HG03521 (cell line): ENCODE measurements at regions not wholly inside any gene's neighbourhood (a gene's known extent, or its start where the extent isn't known, plus 50 kb on each side); places are given as distances from the start of the nearest gene placed in this dataset.
"Not testable (repeated sequence)": the region's sequence is repeated elsewhere in the genome, so short reads cannot be mapped to it uniquely, and the experiment has no call there.

Source experiments
- ATAC-seq: cut with Tn5 transposase; IDR thresholded peaks from one replicate; pipeline ENCODE4 v1.9.1; 2021; ENCODE audit warnings: mild to moderate bottlenecking, moderate library complexity; ENCODE audit not compliant: unreplicated experiment

- no peak for ATAC-seq
Observed at GRCh38 chr22:48621085-48621484, 1206.6 kb downstream of the BRD1 start.

GRCh38 chr22:48620460-48620859, 1207.2 kb downstream of the BRD1 start:
- ATAC-seq, result not testable (repeated sequence)

- ATAC-seq, result no peak
Observed at GRCh38 chr22:48619721-48620120, 1208.0 kb downstream of the BRD1 start.

DNA sequence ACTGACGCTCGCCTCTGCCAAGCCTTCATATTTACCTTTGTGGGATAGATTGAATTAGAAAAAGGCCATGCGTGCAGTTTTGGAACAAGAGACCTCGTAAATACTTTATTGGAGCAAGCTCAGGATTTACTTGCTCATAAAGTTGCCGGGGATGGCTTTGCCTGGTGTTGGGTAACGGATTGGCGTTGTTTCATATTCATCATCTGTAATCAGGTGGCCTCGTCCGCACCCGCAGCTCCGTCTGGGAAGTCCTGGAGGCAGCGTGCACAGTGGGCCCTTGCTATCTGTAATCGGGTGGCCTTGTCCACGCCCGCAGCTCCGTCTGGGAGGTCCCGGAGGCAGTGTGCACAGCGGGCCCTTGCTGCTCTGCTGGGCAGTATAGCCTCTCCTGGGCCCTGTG, 1209.3 kb downstream of the BRD1 start:
- ATAC-seq, result no peak

GRCh38 chr22:48616656-48617055, 1211.0 kb downstream of the BRD1 start:
- no peak for ATAC-seq

- ATAC-seq, result no peak
Observed at GRCh38 chr22:48615171-48616008, 1212.3 kb downstream of the BRD1 start.

GRCh38 chr22:48613566-48614200, 1214.0 kb downstream of the BRD1 start:
- ATAC-seq, result no peak

GRCh38 chr22:48612077-48612995, 1215.3 kb downstream of the BRD1 start:
- ATAC-seq, result no peak

- ATAC-seq, result no peak
Observed at GRCh38 chr22:48609279-48609865, 1218.3 kb downstream of the BRD1 start.

DNA sequence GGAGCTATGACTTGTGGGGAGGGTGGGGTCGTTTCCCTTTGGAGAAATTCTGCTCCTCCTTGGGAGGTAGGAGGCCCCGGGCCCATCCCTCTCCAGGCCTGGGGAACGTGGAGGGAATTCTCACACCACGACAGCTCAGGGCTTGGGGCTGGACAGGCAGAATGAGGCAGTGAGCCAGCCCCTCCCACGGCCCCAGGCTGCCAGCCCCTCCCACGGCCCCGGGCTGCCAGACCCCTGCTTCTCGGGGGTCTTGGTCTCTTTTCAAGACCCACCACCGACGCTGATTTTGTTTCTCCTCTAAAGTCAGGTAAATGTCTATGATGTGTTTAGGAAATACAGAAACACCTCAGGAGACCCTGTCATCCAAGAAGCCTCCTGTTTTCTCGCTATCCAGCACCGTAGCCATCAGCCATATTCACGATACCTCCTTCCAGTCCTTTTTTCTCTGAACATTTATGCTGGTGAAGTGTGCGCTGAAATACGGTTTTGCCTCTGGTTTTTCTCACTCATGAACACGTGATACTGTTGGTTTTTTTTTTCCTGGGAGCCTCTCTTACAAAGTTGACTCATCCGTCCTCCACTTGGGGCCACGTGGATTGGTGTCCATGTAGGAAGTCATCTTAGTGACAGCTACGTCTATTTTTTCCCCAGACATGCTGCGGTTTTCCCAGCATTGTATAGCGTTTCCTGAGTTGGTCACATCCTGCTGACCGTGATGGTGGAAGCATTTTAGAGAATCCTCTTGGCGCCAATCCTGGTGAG, 1219.6 kb downstream of the BRD1 start:
- ATAC-seq, result no peak

DNA sequence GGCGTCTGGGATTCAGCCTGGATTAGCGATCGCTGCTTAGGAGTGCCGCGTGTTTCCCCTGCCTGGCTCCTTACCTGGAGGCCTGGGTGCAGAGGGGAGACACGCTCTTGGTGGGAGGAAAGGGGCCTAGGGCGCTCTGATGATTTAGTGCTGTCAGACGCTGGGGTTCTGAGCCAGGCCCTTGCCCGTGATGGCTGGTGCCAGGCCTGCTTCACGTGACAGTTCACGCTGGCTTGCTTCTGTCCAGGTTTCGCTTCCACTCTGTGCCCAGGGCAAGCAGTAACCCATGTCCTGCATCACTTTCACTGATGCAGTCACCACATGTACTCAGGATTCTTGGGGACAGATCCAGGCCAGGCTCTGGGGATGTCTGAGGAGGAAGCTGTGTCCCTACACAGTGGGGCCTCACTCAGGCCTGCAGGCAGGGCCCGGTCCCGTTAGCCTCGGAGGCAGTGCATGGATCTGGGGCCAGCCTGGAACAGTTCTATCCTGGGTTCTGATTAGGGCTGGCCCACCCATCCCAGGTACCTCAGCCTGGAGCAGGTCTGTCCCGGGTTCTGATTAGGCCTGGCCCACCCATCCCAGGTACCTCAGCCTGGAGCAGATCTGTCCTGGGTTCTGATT, 1220.9 kb downstream of the BRD1 start:
- no peak for ATAC-seq

GRCh38 chr22:48605856-48606481, 1221.7 kb downstream of the BRD1 start:
- ATAC-seq, result no peak

DNA sequence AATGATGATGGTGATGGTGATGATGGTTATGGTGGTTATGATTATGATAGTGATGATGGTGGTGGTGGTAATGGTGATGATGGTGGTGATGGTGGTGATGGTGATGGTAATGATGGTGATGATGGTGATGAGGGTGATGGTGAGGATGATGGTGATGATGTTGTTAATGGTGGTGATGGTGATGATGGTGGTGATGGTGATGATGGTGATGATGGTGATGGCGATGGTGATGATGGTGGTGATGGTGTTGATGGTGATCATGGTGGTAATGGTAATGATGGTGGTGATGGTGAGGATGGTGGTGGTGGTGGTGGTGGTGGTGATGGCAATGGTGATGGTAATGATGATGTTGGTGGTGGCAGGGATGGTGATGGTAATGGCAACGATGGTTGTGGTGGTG, 1222.5 kb downstream of the BRD1 start:
- no peak for ATAC-seq

GRCh38 chr22:48603621-48604320, 1223.9 kb downstream of the BRD1 start:
- ATAC-seq, result no peak

GRCh38 chr22:48602805-48603518, 1224.7 kb downstream of the BRD1 start:
- ATAC-seq, result no peak

DNA sequence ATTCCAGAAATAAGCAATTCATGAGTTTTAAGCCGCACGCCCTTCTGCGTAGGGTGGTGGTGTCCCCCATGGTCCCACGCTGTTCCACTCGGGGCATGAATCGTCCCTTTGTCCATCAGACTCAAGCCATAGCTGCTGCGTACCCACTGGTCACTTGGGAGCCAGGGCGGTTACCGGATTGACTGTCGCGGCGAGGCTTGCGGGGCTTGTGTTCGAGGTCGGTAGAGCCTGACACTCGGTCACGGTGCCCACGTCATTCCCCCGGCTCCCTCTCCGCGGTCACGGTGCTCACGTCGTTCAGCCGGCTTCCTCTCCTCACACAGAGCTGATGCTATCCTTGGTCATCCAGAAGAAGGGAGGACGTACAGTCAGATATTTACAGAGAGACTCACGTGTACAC, 1227.0 kb downstream of the BRD1 start:
- ATAC-seq, result no peak

- ATAC-seq, result no peak
Observed at GRCh38 chr22:48600171-48600570, 1227.5 kb downstream of the BRD1 start.

- no peak for ATAC-seq
Observed at GRCh38 chr22:48599346-48599745, 1228.3 kb downstream of the BRD1 start.
